ENCODE measurements at regions not wholly inside any gene's neighbourhood (a gene's known extent, or its start where the extent isn't known, plus 50 kb on each side); places are given as distances from the start of the nearest gene placed in this dataset.

- no peaks in the 10 kb centered on the region for H4K20me1 ChIP-seq (ENCODE audit: control insufficient read depth, insufficient read depth)
- no peaks in the 10 kb centered on the region for H3K79me2 ChIP-seq (ENCODE audit: control insufficient read depth, insufficient read depth, low read length)
- ChIA-PET CTCF (no interaction called here), POLR2A (no interaction called here), SMC1A (ENCODE audit: uncharacterized antibody, unreplicated experiment) (no interaction called here), RAD21 (ENCODE audit: unreplicated experiment) (no interaction called here)
- DNase-seq (ENCODE audit: low read depth, low spot score), result no peak
- WGBS (ENCODE audit: insufficient coverage, insufficient replicate concordance, low lambda C conversion rate, missing lambda C conversion rate), result 28% methylated on average over 3 of the region's 3 CpGs
- H3K9ac ChIP-seq (ENCODE audit: control insufficient read depth, insufficient read depth, low read length), result no peak overlapping the region
- H3K27ac ChIP-seq (ENCODE audit: control insufficient read depth, insufficient read depth), result no peak overlapping the region
- H3K27me3 ChIP-seq (replicated peaks in 1 of 2; ENCODE audit: control insufficient read depth in 2 of 2, insufficient read depth in 2 of 2, low read length in 1 of 2), result no peaks in the 10 kb centered on the region
- no TSS peak for BruUV-seq (replicated peaks)
- no peak overlapping the region for H3K4me2 ChIP-seq (ENCODE audit: control insufficient read depth, insufficient read depth)
- H3K9me3 ChIP-seq (replicated peaks; ENCODE audit: control insufficient read depth, insufficient read depth, low read length), result no peaks in the 10 kb centered on the region
- no peak for FAIRE-seq
- H3K4me1 ChIP-seq (ENCODE audit: control insufficient read depth, insufficient read depth, low read length), result no peaks in the 10 kb centered on the region
- H3K36me3 ChIP-seq (ENCODE audit: control insufficient read depth in 2 of 2, insufficient read depth in 2 of 2, low read length in 1 of 2), result no peaks in the 10 kb centered on the region
- ATAC-seq, result no peak
- no peak overlapping the region for H2AFZ ChIP-seq (ENCODE audit: control insufficient read depth, low read depth, low read length)
- intact Hi-C loops (cut with micrococcal nuclease; ENCODE audit: unreplicated experiment), result no loop called here
- TF ChIP-seq JUNB (IDR thresholded peaks at IDR 0.05) (no peak), IRF4 (IDR thresholded peaks at IDR 0.05; ENCODE audit: low read depth, low read length) (no peak), ATF7 (IDR thresholded peaks at IDR 0.05; ENCODE audit: low read depth) (peak; percentile 49; the same call in 1 of the 2 replicates)
- in situ Hi-C loops (cut with MboI), result no loop called here
- H3K4me3 ChIP-seq, result no peak overlapping the region
Observed at GRCh38 chrX:26037367-26037766, 100.8 kb upstream of the MAGEB18 start.

- ChIA-PET RAD21 (ENCODE audit: unreplicated experiment) (no interaction called here), CTCF (no interaction called here), SMC1A (ENCODE audit: uncharacterized antibody, unreplicated experiment) (no interaction called here), POLR2A (no interaction called here)
- Histone ChIP-seq H3K79me2 (ENCODE audit: control insufficient read depth, insufficient read depth, low read length) (no peaks in the 10 kb centered on the region), H3K9ac (ENCODE audit: control insufficient read depth, insufficient read depth, low read length) (no peak overlapping the region), H3K27ac (ENCODE audit: control insufficient read depth, insufficient read depth) (no peak overlapping the region), H3K4me1 (ENCODE audit: control insufficient read depth, insufficient read depth, low read length) (no peaks in the 10 kb centered on the region), H4K20me1 (ENCODE audit: control insufficient read depth, insufficient read depth) (no peaks in the 10 kb centered on the region), H3K36me3 (ENCODE audit: control insufficient read depth in 2 of 2, insufficient read depth in 2 of 2, low read length in 1 of 2) (no peaks in the 10 kb centered on the region), H2AFZ (ENCODE audit: control insufficient read depth, low read depth, low read length) (no peak overlapping the region), H3K4me3 (no peak overlapping the region), H3K9me3 (replicated peaks; ENCODE audit: control insufficient read depth, insufficient read depth, low read length) (no peaks in the 10 kb centered on the region), H3K4me2 (ENCODE audit: control insufficient read depth, insufficient read depth) (no peak overlapping the region), H3K27me3 (replicated peaks in 1 of 2; ENCODE audit: control insufficient read depth in 2 of 2, insufficient read depth in 2 of 2, low read length in 1 of 2) (no peaks in the 10 kb centered on the region)
- TF ChIP-seq ZNF217 (IDR thresholded peaks at IDR 0.05) (no peak), SMARCA5 (IDR thresholded peaks at IDR 0.05) (no peak), RCOR1 (conservative IDR thresholded peaks at IDR 0.05; ENCODE audit: low read depth, low read length) (no peak), RAD21 (IDR thresholded peaks at IDR 0.05; ENCODE audit: insufficient read depth, low read depth, low read length) (no peak), DPF2 (IDR thresholded peaks at IDR 0.05) (no peak), RELB (IDR thresholded peaks at IDR 0.05; ENCODE audit: low read depth) (no peak), CEBPB (IDR thresholded peaks at IDR 0.05; ENCODE audit: borderline replicate concordance in 1 of 2, low read depth in 2 of 2, low read length in 2 of 2) (no peak), PKNOX1 (IDR thresholded peaks at IDR 0.05) (no peak), CHD1 (IDR thresholded peaks at IDR 0.05; ENCODE audit: low read depth, low read length) (no peak), CBX3 (IDR thresholded peaks at IDR 0.05; ENCODE audit: borderline replicate concordance, low read depth) (no peak), RELA (IDR thresholded peaks at IDR 0.05; ENCODE audit: borderline replicate concordance, partially characterized antibody) (no peak), BRCA1 (IDR thresholded peaks at IDR 0.05; ENCODE audit: low read depth, low read length) (no peak)
- intact Hi-C loops (cut with micrococcal nuclease; ENCODE audit: unreplicated experiment), result no loop called here
- no peak for FAIRE-seq
- in situ Hi-C loops (cut with MboI), result no loop called here
- DNase-seq (ENCODE audit: low read depth, low spot score), result no peak
- ATAC-seq, result no peak
- no TSS peak for BruUV-seq (replicated peaks)
Observed at GRCh38 chrX:26050099-26050498, 88.0 kb upstream of the MAGEB18 start.
